Limb (tissue), 2 donors: ENCODE measurements at regions not wholly inside any gene's neighbourhood (a gene's known extent, or its start where the extent isn't known, plus 50 kb on each side); places are given as distances from the start of the nearest gene placed in this dataset.
"Not testable (repeated sequence)": the region's sequence is repeated elsewhere in the genome, so short reads cannot be mapped to it uniquely, and the experiment has no call there.

Experiments
- DNase-seq, 2 donors: peaks; one replicate each; pipeline ENCODE4 v3.0.0-alpha.2; 2016; ENCODE audit errors: extremely low spot score in 2 of 2

GRCh38 chr2:173713904-173714555 is 251.1 kb downstream of the SP3 start:
- no peak for DNase-seq

- DNase-seq, result peak in 1 of 2 donors; percentile 14
These were observed 249.7 kb downstream of the SP3 start for GRCh38 chr2:173715441-173715840.

DNA sequence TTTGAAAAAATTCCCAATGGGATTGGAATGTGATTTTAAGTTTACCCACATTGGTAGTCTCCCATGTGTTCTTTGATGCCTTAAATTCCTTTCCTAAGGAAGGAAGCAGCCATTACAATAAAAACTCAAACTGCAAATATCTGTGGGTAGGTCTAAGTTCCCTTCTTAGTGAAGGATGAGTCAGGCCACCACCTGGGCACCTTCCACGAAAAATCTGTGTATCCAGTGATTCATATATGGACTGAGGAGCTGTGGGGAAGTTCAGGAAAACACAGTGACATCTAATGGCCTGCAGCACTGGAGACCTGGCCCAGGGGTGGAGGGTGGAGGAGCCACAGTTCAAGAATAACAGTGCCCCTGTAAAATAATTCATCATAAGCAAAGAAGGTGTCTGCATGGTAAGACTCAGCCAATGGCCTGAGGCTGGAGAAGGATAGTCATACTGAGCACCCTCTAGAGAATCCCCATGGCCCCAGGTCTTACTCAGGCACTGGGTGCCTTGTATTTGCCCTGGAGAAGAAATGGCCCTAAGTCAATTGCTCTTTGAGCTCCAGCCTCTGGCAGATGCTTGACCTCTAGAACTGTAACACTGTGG is 248.6 kb downstream of the SP3 start:
- DNase-seq, result no peak

DNA sequence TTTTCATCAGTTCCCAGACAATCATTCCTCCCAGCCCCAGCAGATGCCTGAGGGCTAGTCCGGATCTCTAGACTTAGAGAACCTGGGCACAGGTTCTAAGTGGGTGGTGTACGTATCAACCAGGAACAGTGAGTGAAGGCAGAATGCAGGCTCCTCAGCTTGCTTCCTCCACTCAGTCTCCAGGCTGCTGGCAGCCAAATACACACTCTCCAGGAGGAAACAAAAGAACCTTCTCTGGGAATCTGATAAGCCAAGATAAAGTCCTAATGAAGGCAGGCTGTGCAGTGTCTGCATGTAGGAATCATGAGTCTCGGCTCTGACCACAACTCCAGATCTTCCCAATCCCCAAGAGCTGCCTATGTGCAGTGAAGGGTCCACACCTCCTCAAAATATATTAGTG is 245.7 kb downstream of the SP3 start:
- DNase-seq, result no peak

DNA sequence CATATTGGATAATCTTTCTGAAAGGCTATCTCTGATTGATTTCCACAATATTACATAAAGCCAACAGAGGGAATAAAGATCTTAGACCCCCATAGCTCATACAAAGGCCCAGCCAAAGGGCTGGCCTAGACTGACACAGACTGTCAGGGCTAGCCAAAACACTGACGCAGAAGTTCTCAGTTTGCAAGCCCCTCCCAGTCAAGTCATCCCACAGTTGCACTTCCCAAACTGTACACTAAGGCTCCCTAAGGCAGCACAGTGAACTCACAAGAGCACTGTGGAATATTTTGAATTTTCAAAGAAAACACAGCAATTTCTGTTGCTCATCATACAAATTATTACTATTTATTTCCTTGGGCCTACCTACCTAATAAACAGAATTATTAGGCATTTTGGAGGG is 244.9 kb downstream of the SP3 start:
- DNase-seq, result peak in 1 of 2 donors; percentile 29

DNA sequence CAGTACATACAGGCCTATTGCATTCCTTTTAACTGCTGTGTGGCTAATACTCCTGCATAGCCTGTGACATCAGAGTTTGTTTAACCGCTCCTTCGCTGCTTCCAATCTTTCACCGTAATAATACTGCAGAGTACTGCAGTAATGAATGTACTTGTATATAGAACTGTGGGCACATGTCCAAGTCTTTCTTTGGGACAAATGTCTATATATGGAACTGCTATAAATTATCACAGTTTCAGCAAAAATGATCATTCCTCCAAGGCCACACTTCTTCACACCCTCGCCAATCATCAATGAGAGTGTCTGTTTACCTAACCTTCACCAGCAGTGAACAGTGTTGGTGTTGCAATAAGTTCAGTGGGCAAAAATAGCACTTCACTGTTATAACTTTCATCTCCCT is 230.4 kb downstream of the SP3 start:
- DNase-seq, result no peak

DNA sequence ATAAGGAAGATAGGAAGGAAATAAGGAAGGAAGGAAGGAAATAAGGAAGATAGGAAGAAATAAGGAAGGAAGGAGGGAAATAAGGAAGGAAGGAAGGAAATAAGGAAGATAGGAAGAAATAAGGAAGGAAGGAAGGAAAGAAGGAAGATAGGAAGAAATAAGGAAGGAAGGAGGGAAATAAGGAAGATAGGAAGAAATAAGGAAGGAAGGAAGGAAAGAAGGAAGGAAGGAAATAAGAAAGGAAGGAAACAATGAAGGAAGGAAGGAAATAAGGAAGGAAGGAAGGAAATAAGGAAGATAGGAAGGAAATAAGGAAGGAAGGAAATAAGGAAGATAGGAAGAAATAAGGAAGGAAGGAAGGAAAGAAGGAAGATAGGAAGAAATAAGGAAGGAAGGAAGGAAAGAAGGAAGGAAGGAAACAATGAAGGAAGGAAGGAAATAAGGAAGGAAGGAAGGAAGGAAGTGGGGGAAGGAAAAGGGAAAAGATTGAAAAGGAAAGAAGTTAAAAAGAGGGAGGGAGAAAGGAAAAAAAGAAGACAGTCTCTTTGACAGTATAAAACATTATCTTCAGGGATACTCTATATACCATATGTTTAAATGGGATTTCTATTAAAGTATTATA is 227.1 kb downstream of the SP3 start:
- not testable (repeated sequence) for DNase-seq

DNA sequence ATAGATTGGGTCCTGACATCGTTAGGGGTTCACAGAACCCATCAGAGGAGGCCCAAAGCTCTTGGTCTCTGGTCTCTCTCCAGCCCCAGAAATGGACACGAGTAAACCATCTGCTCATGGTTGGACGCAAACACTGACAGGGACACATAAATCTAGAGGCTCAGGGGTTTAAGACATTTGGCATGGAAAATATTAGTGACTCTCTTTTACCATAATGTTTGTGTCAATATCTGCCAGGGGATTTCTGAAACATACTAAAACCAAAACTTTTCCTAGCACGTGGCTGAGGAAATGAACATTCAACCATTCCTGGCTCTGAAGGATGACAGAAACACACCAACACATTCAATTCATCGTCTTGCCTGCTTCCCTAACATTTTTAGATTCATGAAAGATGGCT is 226.2 kb downstream of the SP3 start:
- DNase-seq, result no peak

GRCh38 chr2:173740639-173741038 is 224.5 kb downstream of the SP3 start:
- no peak for DNase-seq

- DNase-seq, result no peak
These were observed 223.4 kb downstream of the SP3 start for GRCh38 chr2:173741759-173742158.

- DNase-seq, result no peak
These were observed 218.1 kb downstream of the SP3 start for GRCh38 chr2:173747035-173747434.

DNA sequence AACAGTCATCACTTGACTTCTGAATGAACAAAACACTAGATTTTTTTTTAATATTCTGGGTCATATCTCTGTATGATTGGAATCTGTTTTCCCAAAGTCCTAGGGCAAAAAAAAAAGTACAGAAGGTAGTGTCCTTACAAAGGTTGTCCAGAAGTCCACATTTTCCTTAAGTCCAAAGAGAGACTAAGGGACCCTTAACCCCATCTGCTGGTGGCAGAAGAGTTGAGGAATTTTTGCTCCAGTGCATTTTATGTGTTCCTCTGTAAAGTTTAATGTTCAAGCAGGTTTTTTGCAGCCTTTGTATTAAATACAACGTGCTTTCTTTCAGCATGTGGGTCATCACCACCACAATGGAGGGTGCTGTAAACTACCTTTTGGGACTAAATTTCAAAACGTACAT is 215.9 kb downstream of the SP3 start:
- no peak for DNase-seq

DNA sequence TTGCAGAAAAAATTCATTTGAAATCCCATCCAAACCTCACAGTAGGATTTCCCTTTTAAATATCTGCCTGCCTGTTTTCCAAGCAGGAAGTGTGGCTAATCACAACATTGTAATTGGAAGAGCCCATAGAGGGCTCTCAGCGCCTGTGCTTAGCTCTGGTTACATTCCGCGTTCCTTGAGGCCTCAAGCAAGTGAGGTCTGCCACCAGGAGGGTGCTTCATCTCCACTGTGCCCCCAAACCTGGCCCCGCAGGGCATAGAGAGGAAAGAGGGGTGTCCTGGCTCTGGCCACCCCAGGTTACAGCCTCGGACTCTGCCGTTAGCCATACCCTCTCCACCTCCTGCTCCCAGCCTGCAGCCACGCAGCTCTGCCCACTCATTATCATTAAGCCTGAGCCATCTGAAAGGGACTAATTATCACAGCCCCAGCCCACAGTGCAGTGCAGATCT is 214.8 kb downstream of the SP3 start:
- peak; percentile 42 to 49 for DNase-seq

- no peak for DNase-seq
These were observed 214.3 kb downstream of the SP3 start for GRCh38 chr2:173750831-173751230.

- DNase-seq, result no peak
These were observed 213.8 kb downstream of the SP3 start for GRCh38 chr2:173751245-173751975.

- no peak for DNase-seq
These were observed 213.0 kb downstream of the SP3 start for GRCh38 chr2:173752152-173752551.

DNA sequence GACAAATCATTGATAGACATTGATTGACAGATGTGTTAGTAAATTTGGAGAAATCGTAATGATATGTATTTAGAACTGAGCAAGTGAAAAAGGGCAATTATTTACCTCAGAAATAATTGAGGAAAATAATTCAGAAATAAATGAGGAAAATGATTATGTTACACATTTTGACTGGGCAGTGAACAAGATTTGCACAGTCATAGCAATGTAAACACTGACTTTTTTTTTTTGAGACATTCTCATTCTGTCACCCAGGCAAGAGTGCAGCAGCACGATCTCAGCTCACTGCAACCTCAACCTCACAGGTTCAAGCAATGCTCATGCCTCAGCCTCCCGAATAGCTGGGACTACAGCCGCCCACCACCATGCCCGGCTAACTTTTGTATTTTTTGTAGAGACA is 211.7 kb downstream of the SP3 start:
- no peak for DNase-seq

DNA sequence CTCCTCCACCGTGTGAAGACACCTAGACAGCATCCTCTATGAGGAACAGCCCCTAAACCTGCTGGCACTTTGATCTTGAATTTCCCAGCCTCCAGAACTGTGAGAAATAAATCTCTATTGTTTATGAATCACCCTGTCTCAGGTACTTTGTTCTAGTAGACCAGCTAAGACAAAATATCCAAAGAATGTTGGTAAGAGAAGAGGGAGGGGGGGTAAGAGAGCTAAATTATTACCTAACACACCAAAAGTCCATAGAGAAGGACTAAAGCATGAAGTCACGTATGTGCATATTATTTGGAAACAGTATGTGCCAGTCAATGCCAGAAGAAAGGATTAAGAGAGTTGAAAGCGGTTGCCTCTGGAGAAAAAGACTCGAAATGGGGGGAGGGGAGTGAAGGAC is 211.0 kb downstream of the SP3 start:
- no peak for DNase-seq

DNA sequence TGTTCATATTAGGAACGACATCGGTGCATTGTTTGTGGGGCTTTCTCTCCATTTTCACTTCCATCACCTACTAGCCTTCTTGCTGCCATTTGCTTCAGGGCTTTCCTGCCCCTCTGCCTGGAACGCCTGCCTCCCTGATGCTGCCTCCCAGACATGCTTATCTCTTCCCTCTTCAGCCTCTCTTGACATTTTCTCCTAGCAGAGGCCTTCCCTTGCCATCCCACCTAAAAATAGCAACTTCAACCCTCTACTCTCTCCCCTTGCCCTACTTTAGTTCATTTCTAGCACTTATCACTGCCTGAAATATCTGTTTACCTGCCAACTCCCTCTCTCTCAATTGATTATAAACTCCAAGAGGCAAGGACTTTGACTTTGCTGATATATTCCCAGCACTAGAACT is 210.3 kb downstream of the SP3 start:
- DNase-seq, result no peak

- DNase-seq, result no peak
These were observed 209.4 kb downstream of the SP3 start for GRCh38 chr2:173755798-173756197.

DNA sequence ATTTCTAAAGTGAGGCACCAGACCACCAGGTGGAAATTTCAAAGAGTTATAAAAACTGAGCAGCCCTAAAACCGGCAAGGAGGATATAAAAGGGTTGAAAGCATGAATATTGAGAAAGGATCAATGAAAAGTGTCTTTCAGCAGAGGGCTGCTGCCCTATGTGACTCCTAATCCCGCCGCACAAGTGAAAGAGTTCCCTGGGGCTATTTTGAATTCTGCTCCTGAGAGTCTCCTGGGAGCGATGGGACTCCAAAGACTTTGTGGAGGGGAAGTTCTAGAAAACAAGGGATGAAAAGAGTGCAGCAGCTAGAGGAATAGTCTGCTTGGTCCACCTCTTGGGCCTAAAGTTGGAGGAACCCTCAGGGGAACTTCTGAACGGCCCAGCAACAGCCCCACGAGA is 205.2 kb downstream of the SP3 start:
- no peak for DNase-seq

DNA sequence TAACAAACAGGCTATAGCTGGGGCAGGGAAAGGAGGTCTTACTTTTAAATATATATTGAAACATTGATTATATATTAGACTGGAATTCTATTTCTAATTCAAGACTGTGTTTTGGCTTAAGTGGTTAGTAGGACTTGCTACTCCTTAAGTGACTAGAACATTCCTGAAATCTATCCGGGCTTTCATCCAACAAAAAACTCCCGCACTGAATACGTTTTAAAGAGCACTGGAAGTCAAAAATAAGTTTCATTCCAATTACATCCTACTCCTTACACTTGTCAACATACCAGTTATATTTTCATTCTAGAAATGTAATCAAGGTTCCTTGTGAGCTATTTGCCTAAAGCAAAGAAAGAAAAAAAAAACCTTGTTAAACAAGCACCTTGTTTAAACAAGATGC is 204.6 kb downstream of the SP3 start:
- no peak for DNase-seq
